GM19467 (cell line): ENCODE measurements at regions not wholly inside any gene's neighbourhood (a gene's known extent, or its start where the extent isn't known, plus 50 kb on each side); places are given as distances from the start of the nearest gene placed in this dataset.
"Not testable (repeated sequence)": the region's sequence is repeated elsewhere in the genome, so short reads cannot be mapped to it uniquely, and the experiment has no call there.

Source experiments
- ATAC-seq: cut with Tn5 transposase; IDR thresholded peaks from one replicate; pipeline ENCODE4 v1.9.1; 2021; ENCODE audit warnings: mild to moderate bottlenecking, moderate library complexity; ENCODE audit not compliant: unreplicated experiment

- no peak for ATAC-seq
These were observed 381.6 kb downstream of the UTRN start for GRCh38 chr6:144666781-144667180.

DNA sequence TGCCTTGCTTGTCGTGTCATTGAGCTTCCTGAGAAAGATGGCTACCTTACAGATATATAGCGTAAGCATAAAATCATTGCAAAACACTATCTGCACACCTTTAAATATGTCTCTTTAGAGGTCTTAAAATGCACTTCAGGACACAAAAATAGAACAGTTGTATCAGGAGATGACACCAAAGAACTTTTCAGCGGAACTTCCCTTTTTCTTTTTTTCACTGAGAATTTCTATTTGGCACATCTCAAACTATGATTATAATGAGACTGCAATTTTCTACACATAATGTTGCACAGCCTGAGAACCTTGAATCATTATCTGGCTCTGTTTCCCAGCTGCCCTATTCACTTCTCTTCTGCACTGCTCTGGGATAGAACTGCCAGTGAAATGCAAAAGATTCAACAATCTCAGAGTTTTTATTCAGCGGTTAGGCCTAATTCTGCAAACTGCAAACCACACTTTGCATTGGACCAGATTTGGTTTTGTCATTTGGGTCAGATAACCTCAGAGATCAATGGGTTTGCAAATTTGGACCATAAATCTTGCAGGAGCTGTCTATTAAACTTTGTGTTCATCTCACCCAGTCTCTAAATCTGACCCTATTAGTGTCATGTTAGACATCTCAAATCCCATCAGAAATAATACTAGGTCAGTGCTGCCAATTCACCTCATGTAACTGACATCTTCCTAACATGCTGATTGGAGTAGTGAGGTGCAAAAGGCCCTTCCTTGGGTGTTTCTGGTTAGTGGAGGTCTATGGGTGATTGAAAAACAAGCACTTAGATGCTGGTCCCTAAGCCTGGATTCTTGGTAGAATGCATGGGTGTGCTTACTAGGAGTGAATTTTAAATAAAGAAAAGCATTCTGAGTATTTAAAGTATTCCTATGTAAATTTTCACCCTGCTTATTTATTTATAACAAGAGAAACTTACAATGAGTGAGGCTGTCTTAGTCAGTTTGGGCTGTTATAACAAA is 382.7 kb downstream of the UTRN start:
- ATAC-seq, result no peak

DNA sequence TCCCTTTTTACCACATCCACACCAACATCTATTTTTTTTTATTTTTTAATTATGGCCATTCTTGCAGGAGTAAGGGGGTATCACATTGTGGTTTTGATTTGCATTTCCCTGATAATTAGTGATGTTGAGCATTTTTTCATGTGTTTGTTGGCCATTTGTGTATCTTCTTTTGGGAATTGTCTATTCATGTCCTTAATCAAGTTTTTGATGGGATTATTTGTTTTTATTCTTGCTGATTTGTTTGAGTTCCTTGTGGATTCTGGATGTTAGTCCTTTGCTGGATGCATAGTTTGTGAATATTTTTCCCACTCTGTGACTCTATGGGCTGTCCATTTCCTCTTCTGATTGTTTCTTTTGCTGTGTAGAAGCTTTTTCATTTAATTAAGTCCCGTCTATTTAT is 385.1 kb downstream of the UTRN start:
- not testable (repeated sequence) for ATAC-seq

DNA sequence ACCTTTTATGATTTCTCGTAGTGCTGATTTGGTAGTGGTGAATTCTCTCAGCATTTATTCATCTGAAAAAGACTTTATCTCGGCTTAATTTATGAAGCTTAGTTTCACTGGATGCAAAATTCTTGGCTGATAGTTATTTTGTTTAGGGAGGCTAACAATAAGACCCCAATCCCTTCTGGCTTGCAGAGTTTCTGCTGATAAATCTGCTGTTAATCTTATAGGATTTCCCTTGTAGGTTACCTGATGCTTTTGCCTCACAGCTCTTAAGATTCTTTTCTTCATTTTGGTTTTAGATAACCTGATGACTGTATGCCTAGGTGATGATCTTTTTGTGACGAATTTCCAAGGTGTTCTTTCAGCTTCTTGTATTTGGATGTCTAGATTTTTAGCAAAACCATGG is 388.7 kb downstream of the UTRN start:
- ATAC-seq, result no peak

DNA sequence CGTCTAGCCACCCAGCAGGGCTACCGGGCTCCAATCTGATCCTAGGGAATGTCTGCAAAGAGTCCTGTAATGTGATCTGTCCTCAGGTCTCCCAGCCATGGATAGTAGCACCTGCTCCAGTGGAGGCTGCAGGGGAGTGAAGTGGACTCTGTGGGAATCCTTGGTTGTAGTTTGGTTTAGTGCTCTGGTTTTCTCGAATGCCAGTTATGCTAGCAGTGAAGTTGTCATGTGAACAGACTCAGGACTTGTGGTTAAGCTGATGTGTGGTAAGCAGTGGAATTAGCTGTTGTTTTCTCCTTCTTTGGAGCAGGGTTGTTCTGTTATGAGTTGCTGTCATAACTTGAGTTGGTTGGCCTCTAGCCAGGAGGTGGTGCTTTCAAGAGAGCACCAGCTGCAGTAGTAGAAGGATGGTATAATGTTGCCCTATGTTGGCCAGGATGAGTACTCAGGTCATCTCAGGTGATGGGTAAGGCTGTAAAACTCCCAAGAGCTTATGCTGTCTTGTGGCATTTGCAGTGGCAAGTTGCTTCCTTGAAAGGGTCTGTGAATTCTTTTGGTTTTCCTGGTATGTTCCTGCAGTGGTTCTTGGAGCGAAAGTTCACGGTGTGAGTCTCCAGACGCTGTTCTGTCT is 390.2 kb downstream of the UTRN start:
- no peak for ATAC-seq

DNA sequence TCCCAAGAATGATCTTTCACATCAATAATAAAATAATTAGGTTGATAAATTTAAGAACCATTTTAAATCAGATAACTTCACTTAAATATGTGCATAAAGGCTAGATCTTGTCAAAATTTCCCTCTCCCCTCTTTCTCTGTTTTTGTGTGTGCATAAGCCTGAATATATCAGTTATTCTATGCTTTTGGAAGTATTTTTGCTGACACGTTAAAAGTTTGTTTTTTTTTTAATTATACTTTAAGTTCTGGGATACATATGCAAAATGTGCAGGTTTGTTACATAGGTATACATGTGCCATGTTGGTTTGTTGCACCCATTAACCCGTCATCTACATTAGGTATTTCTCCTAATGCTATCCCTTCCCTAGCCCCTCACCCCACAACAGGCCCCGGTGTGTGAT is 391.2 kb downstream of the UTRN start:
- not testable (repeated sequence) for ATAC-seq

GRCh38 chr6:144677263-144677662 is 392.1 kb downstream of the UTRN start:
- ATAC-seq, result not testable (repeated sequence)

DNA sequence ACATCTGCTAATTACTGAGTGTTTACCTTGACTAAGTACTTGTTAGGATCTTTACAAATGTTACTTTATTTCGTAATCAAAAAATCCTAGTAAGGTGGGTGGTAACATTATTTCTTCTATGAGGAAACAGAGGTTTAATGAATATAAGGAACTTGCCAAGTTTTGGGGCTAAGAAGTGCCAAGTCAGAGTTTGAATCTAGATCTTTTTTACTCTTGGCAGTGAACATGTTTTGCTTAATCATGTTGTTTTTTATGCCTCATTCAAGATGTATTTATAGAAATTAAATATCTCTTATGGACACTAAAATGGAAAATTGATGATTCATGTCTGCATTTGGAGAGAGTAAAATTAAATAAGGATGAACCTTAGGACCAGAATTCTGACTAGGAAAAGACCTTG is 393.7 kb downstream of the UTRN start:
- ATAC-seq, result no peak

DNA sequence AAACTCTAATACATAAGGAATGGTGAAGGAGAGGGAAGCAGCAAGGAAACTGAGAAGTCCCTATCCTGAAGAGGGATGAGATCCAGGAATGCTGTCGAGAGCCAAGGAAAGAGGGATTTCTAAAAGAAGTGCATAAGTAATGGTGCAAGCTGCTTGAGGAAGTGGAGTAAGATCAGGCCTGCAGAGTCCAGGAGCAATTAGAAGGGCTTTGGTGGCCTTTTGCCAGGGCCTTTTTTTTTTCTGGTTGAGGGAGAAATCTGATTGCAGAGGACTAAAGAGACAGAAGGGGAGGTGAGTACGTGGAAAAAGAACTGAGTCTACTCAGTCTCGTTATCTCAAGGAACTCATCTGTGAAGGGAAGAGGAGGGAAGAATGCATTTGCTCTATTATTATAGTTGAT is 396.2 kb downstream of the UTRN start:
- ATAC-seq, result no peak

DNA sequence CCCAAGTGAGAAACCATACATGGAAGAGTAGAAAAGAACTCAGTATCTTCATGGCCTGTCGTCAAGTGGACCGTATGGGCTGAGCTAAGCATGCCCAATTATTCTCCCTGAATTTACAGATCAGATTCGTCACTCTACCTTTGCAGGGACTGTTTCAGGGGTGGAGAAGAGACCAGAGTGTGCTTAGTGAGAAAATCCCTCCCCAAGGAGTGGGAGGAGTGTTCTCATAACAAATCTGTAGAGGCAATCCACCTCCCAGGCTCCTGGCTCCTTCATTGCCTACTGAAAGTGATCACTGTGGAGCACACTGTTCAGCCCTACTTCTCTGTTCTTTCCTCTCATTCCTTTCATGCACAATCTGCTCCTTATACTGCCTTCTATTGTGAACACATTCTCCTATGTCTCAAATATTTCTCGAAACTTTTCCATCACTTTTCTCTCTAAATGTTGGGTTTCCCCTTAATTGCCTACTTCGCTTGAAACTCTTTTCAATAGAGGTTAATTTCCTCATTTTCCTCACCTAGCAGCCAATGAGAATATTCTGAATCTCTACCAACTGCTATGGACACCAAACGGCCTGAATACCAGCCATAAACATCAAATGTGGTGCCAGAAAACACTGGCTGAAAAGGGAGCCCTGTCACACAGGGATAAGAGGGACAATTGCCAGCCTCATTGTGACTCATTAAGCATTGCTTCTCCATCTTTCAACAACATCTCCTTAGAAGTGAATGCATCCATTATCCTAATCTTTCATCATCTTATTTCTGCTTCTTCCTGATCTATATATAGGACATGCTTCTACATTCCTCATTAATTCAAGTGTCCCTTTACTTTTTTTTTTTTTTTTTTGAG is 398.3 kb downstream of the UTRN start:
- no peak for ATAC-seq

DNA sequence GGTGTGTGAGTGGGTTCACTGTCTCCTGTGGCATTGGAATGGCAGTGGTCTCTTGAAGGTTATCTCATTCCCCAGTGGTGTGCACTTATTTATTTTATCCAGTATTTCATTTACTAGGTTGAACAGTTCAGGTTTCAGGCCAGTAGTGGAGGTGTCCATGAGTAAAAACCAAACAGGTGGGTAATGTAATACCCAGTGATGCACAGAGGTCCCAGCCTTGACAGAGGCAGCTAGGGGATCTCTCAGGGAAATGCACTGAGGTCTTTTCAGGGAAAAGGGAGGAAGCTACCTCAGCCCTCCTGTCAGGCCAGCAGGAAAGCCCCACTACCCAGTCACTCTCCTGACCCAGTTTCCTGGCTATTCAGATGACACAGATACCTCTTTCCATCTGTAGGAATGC is 403.6 kb downstream of the UTRN start:
- no peak for ATAC-seq

DNA sequence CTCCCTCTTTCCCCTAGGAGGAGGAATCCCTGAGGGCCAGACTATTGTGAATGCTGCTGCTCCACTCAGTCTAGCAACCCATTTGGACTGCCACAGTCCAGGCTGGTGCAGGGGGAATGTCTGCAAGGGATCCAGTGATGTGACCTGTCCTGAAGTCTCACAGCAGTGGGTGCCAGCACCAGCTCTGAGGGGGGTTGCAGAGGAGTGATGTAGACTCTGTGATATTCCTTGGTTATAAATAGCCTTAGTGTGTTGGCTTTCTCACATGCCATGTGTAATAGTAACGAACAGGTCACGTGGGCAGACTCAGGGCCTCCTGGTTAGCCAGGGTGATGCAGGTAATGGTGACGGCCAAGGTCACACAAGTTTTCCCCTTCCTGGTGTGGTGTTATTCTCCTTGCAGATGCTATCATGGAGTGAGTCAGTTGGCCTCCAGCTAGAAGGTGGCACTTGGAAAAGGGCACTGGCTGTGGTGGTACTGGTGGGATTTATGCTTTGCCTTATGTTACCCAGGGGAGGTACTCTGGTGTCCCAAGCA is 404.4 kb downstream of the UTRN start:
- no peak for ATAC-seq

- no peak for ATAC-seq
These were observed 405.0 kb downstream of the UTRN start for GRCh38 chr6:144690133-144690532.

- no peak for ATAC-seq
These were observed 405.5 kb downstream of the UTRN start for GRCh38 chr6:144690666-144691065.

- ATAC-seq, result not testable (repeated sequence)
These were observed 406.9 kb downstream of the UTRN start for GRCh38 chr6:144692050-144692449.

DNA sequence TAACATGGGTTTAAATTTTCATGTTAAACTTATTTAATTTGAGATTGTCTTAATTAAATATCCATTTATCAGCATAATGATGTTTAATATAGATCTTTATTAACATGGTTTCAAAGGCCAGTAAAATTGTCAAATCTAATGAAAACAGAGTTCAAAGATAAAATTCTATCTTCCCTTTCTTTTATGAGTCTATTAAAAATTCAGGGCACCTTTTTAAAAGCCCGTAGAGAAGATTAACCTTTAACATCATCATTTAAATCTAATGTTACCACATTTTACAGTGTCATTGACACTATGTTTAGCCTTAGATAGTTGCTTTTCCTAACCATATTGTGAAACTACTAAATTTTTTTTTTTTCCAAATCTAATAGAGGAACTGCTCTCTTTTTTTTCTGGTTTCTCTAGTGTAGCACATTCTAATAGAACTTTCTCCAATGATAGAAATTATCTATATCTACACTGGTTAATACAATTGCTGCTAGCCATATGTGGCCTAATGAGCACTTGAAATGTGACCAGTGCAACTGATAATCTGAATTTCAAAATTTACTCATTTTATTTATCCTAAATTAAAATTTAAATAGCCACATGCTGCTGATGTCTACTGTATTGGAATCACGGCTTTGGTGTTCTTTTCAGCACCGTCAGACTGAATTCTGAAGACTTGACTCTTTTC is 410.9 kb downstream of the UTRN start:
- ATAC-seq, result no peak

- no peak for ATAC-seq
These were observed 411.7 kb downstream of the UTRN start for GRCh38 chr6:144696610-144697368.

GRCh38 chr6:144697369-144697760 is 412.2 kb downstream of the UTRN start:
- ATAC-seq, result no peak

- no peak for ATAC-seq
These were observed 412.7 kb downstream of the UTRN start for GRCh38 chr6:144697801-144698200.

DNA sequence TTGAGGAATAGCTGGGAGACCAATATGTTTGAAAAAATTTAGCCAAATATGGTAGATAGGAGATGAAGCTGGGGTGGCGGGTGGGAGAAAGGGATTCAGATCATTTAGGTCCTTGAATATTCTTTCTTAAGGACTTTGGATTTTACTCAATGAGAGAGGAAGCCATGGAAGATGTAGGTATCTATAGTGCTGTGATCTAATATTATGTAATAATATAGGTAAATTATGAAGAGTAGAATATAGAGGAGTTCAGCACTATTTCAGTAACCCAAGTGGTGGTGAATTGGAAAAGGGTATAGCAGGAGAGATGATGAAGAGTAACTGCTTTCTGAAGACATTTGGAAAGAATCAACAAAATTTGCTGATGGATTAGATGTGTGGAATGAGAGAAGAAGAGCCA is 417.6 kb downstream of the UTRN start:
- no peak for ATAC-seq
